Activated CD4-positive, CD25-positive, alpha-beta regulatory T cell treated with anti-CD3 and anti-CD28 coated beads, Interleukin-2, amount 50 U/mL, for 24 hours (primary cell): ENCODE measurements at regions not wholly inside any gene's neighbourhood (a gene's known extent, or its start where the extent isn't known, plus 50 kb on each side); places are given as distances from the start of the nearest gene placed in this dataset.

Experiments used
- ATAC-seq, 2 donors: fragments of 150-1000 bp; cut with Tn5 transposase; one replicate each; pipeline ENCODE4 v1.10.0; 2021; ENCODE audit warnings: mild to moderate bottlenecking in 1 of 2, moderate library complexity in 1 of 2

DNA sequence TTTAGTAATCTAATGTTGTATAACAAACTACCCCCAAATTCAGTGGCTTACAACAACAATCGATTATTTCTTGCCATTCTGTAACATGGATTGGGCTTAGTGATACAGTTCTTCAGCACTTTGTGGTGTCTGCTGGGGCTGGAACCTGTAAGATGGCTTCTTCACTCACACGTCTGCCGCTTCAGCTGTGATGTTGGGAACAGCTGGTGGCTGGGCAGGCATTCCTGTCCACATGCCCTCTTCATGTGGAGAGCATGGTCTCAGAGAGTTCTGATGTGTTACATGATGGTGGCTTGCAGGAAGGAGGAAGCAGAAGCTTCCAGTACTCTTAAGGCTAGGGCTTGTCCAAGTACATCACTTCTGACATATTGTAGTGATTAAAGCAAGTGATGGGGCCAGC, 276.9 kb downstream of the PTBP2 start:
- ATAC-seq = no peak

- ATAC-seq = no peak
These were observed 277.6 kb downstream of the PTBP2 start for GRCh38 chr1:96999191-96999590.

GRCh38 chr1:97004054-97004453, 282.5 kb downstream of the PTBP2 start:
- no peak for ATAC-seq

DNA sequence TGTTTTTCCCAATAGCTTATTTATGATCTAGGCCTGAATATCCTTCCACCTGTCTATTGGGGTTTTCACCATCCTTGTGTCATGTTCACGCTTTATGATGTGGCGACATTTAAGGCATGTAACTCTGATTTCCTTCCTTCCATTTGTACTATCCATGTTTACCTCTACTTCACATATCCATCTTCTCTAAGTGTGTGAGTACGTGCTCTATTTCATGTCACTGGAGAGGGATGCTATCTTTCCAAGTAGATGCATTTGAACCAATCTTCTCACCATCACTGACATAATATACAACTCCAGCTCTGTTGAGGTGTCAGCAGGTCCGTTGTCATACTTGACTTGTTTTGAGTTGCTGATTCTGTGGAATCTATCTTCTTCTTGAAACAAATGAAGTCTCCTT, 283.2 kb downstream of the PTBP2 start:
- no peak for ATAC-seq

GRCh38 chr1:97006044-97006661, 284.6 kb downstream of the PTBP2 start:
- no peak for ATAC-seq

GRCh38 chr1:97007840-97008604, 286.4 kb downstream of the PTBP2 start:
- ATAC-seq = no peak

DNA sequence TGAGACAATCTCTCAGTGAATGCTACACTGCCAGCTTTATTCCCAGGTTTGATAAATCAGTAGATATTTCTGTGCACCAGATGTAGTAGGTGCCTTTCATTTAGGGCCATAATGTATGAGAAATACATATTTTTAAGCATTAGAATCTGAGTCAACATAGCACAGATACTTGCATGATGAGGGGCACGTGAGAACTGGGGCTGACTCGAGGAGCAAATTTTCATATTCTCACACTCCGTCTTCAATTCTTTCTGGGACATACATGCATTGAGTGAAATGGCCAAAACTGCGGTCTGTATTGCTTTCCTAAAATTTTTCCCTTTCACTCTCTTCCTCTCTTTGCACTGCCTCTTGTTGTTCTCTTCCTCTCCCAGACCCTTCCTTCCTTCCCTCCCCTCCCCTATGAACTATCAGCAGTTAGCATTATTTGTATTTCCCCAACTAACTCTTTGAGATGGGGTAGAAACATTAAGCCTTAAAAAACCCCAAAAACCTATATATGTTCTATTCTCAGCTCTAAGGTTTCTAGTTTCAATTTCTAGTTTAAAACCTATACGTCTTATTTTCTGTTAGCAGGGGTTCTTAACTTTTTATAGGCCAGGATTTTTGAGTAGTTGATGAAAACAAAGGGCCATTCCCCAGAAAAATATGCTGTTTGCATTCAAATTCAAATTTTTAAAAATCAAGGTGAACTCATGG, 289.1 kb downstream of the PTBP2 start:
- ATAC-seq = no peak

DNA sequence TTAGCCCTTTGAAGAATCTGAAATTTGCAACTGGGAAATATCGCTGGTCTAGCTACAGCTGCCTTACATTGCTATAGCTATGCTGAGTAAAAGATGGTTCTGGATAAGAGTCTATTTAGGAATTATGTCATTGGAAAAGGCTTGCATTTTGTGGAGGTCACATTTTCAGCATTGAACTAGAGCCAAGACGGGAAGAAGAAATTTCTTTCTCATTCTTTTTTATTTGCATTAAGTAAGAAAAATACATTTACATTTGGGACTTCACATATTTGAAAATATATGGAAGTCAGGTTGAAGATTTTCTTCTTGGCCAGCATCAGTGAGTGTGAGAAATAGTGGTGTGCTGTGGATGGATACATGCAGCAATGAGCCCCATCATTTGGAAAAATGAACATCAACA, 291.6 kb downstream of the PTBP2 start:
- no peak for ATAC-seq

- ATAC-seq = no peak
These were observed 292.4 kb downstream of the PTBP2 start for GRCh38 chr1:97013941-97014340.

- ATAC-seq = no peak
These were observed 292.8 kb downstream of the PTBP2 start for GRCh38 chr1:97014426-97014825.

DNA sequence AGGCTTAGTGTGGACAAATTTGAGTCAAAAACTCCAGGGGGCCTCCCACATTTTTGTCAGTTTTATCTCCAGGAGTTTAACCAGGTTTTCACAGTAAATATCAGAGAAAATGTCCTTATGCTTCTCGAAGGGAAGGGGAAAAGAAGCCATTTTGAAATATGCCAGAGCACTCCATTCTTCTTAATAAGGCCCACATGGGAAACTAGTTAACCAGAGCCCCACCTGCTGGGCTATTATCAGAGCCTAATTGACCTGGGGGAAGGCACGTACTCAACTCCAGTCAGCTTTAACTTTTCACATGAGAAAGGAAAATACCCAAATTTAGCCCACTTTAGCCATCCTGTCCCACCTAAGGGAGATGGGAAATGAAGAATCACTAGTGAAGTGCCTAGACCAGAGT, 296.3 kb downstream of the PTBP2 start:
- no peak for ATAC-seq
